Activated CD4-positive, alpha-beta T cell treated with anti-CD3 and anti-CD28 coated beads, Interleukin-2, amount 10 ng/mL, durations not matched to agents 24 days and 14 days (primary cell): ENCODE measurements at regions not wholly inside any gene's neighbourhood (a gene's known extent, or its start where the extent isn't known, plus 50 kb on each side); places are given as distances from the start of the nearest gene placed in this dataset.
"Not testable (repeated sequence)": the region's sequence is repeated elsewhere in the genome, so short reads cannot be mapped to it uniquely, and the experiment has no call there.

Experiments used
- DNase-seq: peaks from one replicate; pipeline ENCODE4 v3.0.0; 2022
- H3K27ac Mint-ChIP-seq: one replicate; pipeline ENCODE4 v1.8.0; 2022; ENCODE audit warnings: mild to moderate bottlenecking, mixed read lengths
- H3K27me3 Mint-ChIP-seq: one replicate; pipeline ENCODE4 v1.8.0; 2022; ENCODE audit warnings: mixed read lengths
- H3K36me3 Mint-ChIP-seq: one replicate; pipeline ENCODE4 v1.8.0; 2022; ENCODE audit warnings: low read depth, mild to moderate bottlenecking, mixed read lengths
- H3K4me1 Mint-ChIP-seq: one replicate; pipeline ENCODE4 v1.8.0; 2021; ENCODE audit warnings: mixed read lengths
- H3K4me3 Mint-ChIP-seq: one replicate; pipeline ENCODE4 v1.8.0; 2022; ENCODE audit warnings: mild to moderate bottlenecking, moderate library complexity, mixed read lengths
- H3K9me3 Mint-ChIP-seq: one replicate; pipeline ENCODE4 v1.8.0; 2021; ENCODE audit warnings: mixed read lengths
- intact Hi-C: fragments of 100-400 bp; cut with micrococcal nuclease; formaldehyde crosslinking; loops from one replicate; pipeline ENCODE4 v1.15.1; 2023

DNA sequence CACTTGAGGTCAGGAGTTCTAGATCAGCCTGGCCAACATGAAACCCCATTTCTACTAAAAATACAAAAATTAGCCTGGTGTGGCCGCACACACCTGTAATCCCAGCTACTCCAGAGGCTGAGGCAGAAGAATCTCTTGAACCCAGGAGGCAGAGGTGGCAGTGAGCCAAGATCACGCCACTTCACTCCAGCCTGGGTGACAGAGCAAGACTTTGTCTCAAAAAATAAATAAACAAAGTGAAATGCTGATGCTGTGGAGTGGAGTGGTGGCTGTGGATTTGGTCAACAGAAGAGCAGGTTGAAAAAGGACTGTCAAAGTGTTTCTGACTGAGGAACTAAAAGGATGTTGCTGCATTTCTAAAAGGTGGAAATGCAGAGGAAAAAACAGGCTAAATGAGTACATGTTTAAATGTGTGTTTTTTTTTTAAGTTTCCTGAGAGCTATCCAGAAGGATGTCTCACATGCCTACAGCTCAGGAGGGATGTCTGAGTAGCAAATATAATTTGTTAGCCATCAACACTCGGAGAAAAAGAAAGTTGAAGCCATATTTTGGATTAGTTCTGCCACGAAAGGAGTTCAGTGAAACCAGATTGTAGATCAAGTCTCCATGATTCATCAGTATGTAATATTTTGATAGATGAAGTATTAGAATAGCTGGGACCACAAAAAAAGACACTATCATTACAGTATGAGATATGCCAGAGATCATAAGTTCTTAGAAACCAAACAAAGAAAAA, 621.1 kb upstream of the ADGRB3 start:
- H3K27me3 Mint-ChIP-seq = no peaks in the 10 kb centered on the region
- peaks cover 6% of the 10 kb centered on the region for H3K9me3 Mint-ChIP-seq
- no peaks in the 10 kb centered on the region for H3K36me3 Mint-ChIP-seq
- H3K4me3 Mint-ChIP-seq = no peak overlapping the region
- DNase-seq = no peak
- intact Hi-C loops = no loop called here
- H3K4me1 Mint-ChIP-seq = no peaks in the 10 kb centered on the region
- H3K27ac Mint-ChIP-seq = no peak overlapping the region

DNA sequence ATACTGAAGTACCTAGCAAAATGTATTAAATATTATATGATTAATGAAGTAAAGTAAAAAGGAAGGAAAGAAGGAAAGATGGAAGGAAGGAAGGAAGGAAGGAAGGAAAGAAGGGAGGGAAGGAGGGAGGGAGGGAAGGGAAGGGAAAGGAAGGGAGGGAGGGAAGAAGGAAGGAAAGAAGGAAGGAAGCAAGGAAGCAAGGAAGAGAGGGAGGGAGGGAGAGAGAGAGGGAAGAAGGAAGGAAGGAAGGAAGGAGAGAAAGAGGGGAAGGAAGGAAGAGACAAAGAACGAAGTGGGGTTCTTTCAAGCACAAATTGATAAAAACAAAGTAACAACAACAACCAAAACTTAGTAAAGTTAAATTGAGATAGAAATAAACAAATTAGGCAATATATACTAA, 622.3 kb upstream of the ADGRB3 start:
- H3K4me1 Mint-ChIP-seq = no peaks in the 10 kb centered on the region
- no peak overlapping the region for H3K4me3 Mint-ChIP-seq
- H3K27me3 Mint-ChIP-seq = no peaks in the 10 kb centered on the region
- no peaks in the 10 kb centered on the region for H3K36me3 Mint-ChIP-seq
- H3K9me3 Mint-ChIP-seq = peaks cover 6% of the 10 kb centered on the region
- intact Hi-C loops = no loop called here
- DNase-seq = no peak
- no peak overlapping the region for H3K27ac Mint-ChIP-seq

DNA sequence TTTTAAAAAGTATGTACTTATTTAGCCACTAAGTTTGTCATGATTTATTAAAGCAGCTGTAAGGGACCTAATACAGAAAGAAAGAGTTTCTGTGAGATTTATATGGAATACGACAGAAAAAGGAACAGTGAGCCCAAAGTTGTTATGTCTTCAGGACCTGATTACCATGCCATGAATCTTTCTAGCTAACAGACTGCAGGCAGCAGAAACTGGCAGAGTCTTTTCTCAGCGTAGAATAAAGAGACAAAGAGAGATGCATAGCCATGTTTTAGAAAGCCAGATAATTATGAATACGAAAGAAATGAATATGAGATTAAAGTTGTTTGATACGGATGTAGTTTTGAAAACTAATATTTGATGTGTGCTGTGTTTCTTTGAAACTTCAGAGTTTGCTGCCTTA, 624.1 kb upstream of the ADGRB3 start:
- Mint-ChIP-seq H3K27ac (no peak overlapping the region), H3K9me3 (peaks cover 6% of the 10 kb centered on the region), H3K4me3 (no peak overlapping the region), H3K27me3 (no peaks in the 10 kb centered on the region), H3K36me3 (no peaks in the 10 kb centered on the region), H3K4me1 (no peaks in the 10 kb centered on the region)
- intact Hi-C loops = no loop called here
- DNase-seq = no peak

DNA sequence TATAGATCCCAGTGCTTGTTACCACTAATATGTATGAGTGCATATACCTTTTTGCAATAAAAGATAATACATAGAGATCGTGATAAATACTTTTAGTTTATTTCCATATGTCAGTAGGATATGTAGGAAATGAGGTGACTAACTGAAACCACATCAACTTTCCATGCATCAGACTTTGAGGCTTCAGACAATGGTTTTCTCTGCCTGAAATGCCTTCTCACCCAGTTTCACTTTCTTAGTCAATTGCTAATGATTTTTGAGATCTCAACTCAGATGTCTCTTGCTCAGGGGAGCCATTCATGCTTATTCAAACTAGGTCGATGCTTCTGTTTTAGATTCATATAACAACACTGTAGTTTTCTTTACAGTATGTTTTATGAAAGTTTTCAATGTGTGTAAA, 626.6 kb upstream of the ADGRB3 start:
- Mint-ChIP-seq H3K4me1 (no peaks in the 10 kb centered on the region), H3K4me3 (no peak overlapping the region), H3K36me3 (no peaks in the 10 kb centered on the region), H3K27me3 (no peaks in the 10 kb centered on the region), H3K9me3 (peaks cover 6% of the 10 kb centered on the region), H3K27ac (no peak overlapping the region)
- intact Hi-C loops = no loop called here
- no peak for DNase-seq

DNA sequence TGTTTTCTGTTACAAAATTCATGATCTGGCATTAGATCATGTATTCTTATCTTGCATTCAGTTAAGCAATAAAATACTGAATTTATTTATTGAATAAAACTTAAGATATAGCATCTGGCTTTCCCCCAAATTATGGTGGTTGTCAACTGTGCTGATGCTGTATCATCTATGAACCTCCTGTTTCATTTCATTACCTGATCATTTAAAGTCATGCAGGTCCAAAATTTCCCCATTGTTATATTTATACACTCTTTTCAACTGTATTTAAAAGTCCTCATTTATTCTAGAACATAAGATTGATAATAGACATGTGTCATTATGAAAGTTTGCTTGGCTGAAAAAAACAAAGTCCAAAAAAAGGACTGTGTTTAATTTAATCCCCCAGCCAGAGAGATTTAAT, 627.4 kb upstream of the ADGRB3 start:
- DNase-seq = no peak
- Mint-ChIP-seq H3K36me3 (no peaks in the 10 kb centered on the region), H3K4me1 (no peaks in the 10 kb centered on the region), H3K27me3 (no peaks in the 10 kb centered on the region), H3K9me3 (peaks cover 3% of the 10 kb centered on the region), H3K27ac (no peak overlapping the region), H3K4me3 (no peak overlapping the region)
- intact Hi-C loops = no loop called here

DNA sequence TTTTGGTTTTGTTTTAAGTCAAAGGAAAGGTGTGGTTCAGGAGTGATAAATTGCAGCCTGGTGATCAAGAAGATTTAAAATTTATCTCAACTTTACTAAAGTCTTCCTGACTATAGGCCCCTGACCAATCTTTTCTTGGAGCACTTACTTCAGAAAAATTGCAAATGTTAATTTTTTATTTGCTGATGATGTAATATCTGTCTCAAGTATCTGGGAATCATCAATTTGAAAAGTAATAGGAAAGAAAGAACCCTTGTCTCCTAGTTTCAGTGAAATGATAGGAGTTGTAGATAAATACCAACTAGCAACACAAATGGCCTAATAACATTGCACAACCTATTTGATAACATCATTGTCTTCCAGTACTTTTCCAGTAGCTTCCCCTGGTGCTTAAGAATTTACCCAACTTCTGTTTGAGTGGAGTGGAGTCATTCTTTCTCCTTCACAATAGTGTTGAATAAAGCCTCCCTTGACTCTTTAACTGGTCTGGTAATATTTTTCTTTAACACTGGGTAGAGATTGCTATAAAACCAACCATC, 648.3 kb upstream of the ADGRB3 start:
- no peaks in the 10 kb centered on the region for H3K36me3 Mint-ChIP-seq
- no peak overlapping the region for H3K27ac Mint-ChIP-seq
- H3K4me1 Mint-ChIP-seq = no peaks in the 10 kb centered on the region
- no peaks in the 10 kb centered on the region for H3K9me3 Mint-ChIP-seq
- intact Hi-C loops = no loop called here
- DNase-seq = no peak
- no peaks in the 10 kb centered on the region for H3K27me3 Mint-ChIP-seq
- H3K4me3 Mint-ChIP-seq = no peak overlapping the region

DNA sequence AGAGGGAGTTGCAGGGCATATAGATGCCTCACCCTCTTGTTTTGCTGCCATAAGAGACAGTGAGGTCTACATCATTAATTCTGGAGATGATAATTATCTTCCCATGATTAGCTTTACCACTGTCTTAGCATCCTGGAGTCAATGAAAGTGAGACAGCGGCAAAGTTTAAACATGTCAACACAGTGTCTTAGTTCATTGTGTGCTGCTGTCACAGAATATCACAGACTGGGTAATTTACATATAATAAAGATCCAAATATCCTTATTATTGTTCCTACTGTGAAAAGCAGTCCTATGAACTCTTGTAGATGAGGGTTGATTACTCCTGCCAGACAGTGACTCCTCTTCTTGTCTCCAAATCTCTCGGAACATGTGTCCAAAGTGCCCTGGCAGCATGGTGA, 658.6 kb upstream of the ADGRB3 start:
- Mint-ChIP-seq H3K36me3 (no peaks in the 10 kb centered on the region), H3K4me1 (no peaks in the 10 kb centered on the region), H3K4me3 (no peak overlapping the region), H3K27me3 (no peaks in the 10 kb centered on the region), H3K9me3 (no peaks in the 10 kb centered on the region), H3K27ac (no peak overlapping the region)
- intact Hi-C loops = no loop called here
- DNase-seq = no peak

DNA sequence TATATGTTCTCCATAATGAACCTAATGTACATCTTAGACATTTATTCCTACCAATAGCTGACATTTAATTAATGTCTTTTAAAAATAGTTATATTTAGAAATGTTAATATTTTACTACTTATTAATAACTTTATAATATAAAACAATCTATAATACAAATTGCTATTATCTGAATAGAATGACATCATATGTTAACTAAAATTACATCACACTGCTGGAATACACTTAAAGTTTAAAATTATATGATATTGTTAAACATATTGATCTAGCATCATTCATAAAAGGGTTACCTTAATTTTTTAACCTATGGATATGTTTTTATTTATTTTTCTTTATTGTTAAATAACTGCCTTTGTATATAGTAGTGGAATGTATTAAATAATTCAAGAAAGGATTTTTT, 660.2 kb upstream of the ADGRB3 start:
- no peaks in the 10 kb centered on the region for H3K9me3 Mint-ChIP-seq
- H3K27me3 Mint-ChIP-seq = no peaks in the 10 kb centered on the region
- no peak for DNase-seq
- no peaks in the 10 kb centered on the region for H3K4me1 Mint-ChIP-seq
- H3K27ac Mint-ChIP-seq = no peak overlapping the region
- H3K36me3 Mint-ChIP-seq = no peaks in the 10 kb centered on the region
- H3K4me3 Mint-ChIP-seq = no peak overlapping the region
- intact Hi-C loops = no loop called here

DNA sequence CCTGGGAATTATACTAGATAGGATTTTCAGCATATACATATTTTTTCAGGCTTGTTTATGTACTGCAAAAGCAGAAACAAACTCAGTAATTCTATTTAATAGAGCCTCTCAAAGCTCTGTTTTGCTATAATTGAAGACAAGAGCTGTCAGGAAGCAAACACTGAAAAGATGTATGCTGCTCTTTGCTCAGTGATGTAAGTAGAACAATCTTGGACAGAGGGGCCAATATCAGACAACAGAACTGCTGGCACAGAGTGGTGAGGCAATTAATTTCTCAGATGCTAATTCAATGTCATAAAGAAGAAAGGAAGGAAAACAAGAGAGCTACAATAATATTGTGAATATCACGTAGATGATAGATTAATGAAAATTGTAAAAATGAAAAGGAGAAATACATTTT, 663.3 kb upstream of the ADGRB3 start:
- H3K9me3 Mint-ChIP-seq = no peaks in the 10 kb centered on the region
- no peaks in the 10 kb centered on the region for H3K4me1 Mint-ChIP-seq
- no peaks in the 10 kb centered on the region for H3K27me3 Mint-ChIP-seq
- intact Hi-C loops = no loop called here
- no peak overlapping the region for H3K4me3 Mint-ChIP-seq
- DNase-seq = no peak
- H3K27ac Mint-ChIP-seq = no peak overlapping the region
- H3K36me3 Mint-ChIP-seq = no peaks in the 10 kb centered on the region

DNA sequence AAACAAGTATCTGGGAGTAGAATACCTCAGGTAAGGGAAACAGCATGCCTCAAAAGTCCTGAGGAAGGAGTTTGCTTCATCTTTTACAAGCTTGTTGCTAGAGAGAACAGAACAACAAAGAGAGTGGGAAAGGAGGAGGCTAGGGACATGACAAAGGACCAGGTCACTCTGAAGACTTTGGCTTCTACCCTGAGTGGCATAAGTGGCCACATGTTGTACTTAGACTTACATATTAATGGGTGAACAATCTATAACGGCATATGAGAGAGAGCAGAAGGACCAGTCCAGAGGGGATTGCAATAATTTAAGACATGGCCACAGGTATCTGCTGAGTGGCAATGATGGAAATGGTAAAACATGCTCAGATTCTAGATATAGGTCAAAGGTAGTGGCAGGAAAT, 668.3 kb upstream of the ADGRB3 start:
- intact Hi-C loops = no loop called here
- no peak overlapping the region for H3K4me3 Mint-ChIP-seq
- no peak for DNase-seq
- H3K9me3 Mint-ChIP-seq = no peaks in the 10 kb centered on the region
- H3K36me3 Mint-ChIP-seq = no peaks in the 10 kb centered on the region
- no peaks in the 10 kb centered on the region for H3K4me1 Mint-ChIP-seq
- no peaks in the 10 kb centered on the region for H3K27me3 Mint-ChIP-seq
- H3K27ac Mint-ChIP-seq = no peak overlapping the region

DNA sequence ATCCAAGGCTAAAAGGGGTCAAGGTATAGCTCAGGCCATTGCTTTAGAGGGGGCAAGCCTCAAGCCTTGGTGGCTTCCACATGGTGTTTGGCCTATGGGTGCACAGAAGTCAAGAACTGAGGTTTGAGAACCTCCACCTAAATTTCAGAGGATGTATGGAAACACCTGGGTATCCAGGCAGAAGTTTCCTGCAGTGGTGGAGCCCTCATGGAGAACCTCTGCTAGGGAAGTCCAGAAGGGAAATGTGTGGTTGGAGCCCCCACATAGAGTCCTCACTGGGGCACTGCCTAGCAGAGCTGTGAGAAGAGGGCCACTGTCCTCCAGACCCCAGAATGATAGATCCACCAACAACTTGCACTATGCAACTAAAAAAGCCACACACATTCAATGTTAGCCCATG, 678.7 kb upstream of the ADGRB3 start:
- Mint-ChIP-seq H3K36me3 (no peaks in the 10 kb centered on the region), H3K27ac (no peak overlapping the region), H3K4me1 (no peaks in the 10 kb centered on the region), H3K4me3 (no peak overlapping the region), H3K9me3 (peaks cover 8% of the 10 kb centered on the region), H3K27me3 (no peaks in the 10 kb centered on the region)
- DNase-seq = no peak
- intact Hi-C loops = no loop called here

DNA sequence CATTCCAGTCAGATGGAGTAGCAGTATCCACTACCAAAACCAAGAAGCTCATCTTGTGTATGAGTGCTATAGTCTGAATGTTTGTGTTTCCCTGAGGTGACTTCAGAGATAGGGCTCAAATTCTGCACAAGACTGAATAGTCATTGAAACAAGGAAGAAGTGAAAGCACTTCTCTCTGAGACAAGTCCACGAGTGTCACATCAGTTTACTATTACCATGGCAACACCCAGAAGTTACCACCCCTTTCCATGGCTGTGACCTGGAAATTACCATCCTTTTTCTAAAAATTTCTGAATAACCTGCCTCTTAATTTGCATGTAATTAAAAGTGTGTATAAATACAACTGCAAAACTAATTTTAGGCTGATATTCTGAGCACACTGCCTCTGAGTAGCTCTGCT, 682.1 kb upstream of the ADGRB3 start:
- no peak overlapping the region for H3K27ac Mint-ChIP-seq
- no peak overlapping the region for H3K4me3 Mint-ChIP-seq
- H3K27me3 Mint-ChIP-seq = no peaks in the 10 kb centered on the region
- H3K4me1 Mint-ChIP-seq = no peaks in the 10 kb centered on the region
- H3K36me3 Mint-ChIP-seq = no peaks in the 10 kb centered on the region
- intact Hi-C loops = no loop called here
- H3K9me3 Mint-ChIP-seq = peaks cover 30% of the 10 kb centered on the region
- no peak for DNase-seq

DNA sequence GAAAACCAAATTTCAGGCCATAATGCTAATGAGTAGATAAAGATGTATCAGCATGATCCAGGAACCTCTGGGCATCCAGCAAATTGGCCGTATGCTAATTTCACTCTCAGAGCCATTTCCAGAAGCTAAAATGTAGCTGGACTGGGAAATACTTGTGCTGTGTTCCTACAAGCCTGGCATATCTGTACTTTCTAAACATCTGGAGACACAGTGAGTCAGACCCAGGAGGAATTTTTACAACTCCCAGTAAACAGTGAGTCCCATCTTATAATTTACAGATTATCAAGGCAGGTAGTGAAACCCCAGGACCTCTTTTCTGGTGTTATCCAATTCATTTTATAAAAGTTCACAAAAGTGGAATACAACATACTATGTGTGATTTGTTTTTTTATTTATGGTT, 683.0 kb upstream of the ADGRB3 start:
- no peaks in the 10 kb centered on the region for H3K4me1 Mint-ChIP-seq
- no peak overlapping the region for H3K4me3 Mint-ChIP-seq
- no peaks in the 10 kb centered on the region for H3K27me3 Mint-ChIP-seq
- DNase-seq = no peak
- H3K27ac Mint-ChIP-seq = no peak overlapping the region
- peaks cover 30% of the 10 kb centered on the region for H3K9me3 Mint-ChIP-seq
- intact Hi-C loops = no loop called here
- H3K36me3 Mint-ChIP-seq = no peaks in the 10 kb centered on the region

DNA sequence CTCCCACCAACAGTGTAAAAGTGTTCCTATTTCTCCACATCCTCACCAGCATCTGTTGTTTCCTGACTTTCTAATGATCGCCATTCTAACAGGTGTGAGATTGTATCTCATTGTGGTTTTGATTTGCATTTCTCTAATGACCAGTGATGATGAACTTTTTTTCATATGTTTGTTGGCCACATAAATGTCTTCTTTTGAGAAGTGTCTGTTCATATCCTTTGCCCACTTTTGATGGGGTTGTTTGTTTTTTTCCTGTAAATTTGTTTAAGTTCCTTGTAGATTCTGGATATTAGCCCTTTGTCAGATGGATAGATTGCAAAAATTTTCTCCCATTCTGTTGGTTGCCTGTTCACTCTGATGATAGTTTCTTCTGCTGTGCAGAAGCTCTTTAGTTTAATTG, 687.3 kb upstream of the ADGRB3 start:
- H3K27me3 Mint-ChIP-seq, DNase-seq, H3K27ac Mint-ChIP-seq, H3K4me1 Mint-ChIP-seq, H3K36me3 Mint-ChIP-seq, H3K4me3 Mint-ChIP-seq, intact Hi-C loops: not testable (repeated sequence)
- H3K9me3 Mint-ChIP-seq = peaks cover 22% of the 10 kb centered on the region

DNA sequence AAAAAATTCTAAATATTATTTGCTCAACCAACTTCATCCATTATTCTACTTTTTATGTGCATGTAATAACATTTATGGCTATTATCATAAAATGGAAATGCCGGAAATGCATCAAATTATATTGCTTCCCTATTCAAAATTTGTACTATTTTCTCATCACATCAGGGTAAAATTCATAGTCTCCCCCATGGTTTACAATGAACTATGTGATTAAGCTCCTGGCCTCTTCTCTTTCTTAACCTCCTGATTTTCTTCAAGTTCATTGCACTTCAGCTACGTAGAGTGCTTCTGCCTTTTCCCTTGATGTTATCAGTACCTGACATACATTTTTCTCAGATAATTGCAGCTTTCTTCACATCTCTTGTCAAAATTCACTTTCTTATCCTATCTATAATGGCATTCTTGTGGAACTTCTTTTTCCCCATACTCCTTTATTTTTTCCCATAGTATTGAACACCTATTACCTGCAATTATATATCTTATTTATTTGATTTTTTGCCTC, 699.1 kb upstream of the ADGRB3 start:
- H3K36me3 Mint-ChIP-seq = no peaks in the 10 kb centered on the region
- no peaks in the 10 kb centered on the region for H3K4me1 Mint-ChIP-seq
- no peaks in the 10 kb centered on the region for H3K27me3 Mint-ChIP-seq
- no peaks in the 10 kb centered on the region for H3K9me3 Mint-ChIP-seq
- intact Hi-C loops = no loop called here
- no peak overlapping the region for H3K27ac Mint-ChIP-seq
- H3K4me3 Mint-ChIP-seq = no peak overlapping the region
- no peak for DNase-seq
